Pancreas (tissue), 10 donors: ENCODE measurements at regions not wholly inside any gene's neighbourhood (a gene's known extent, or its start where the extent isn't known, plus 50 kb on each side); places are given as distances from the start of the nearest gene placed in this dataset.

Source experiments
- ATAC-seq, 4 donors: fragments of 200-7000 bp; cut with Tn5 transposase; one replicate each; pipeline versions ENCODE4 v1.8.0 to v1.9.1; 2020; ENCODE audit warnings: mild to moderate bottlenecking in 4 of 4, moderate library complexity in 4 of 4
- DNase-seq, 6 donors: peaks; one replicate each; pipeline ENCODE4 v3.0.0-alpha.2; 2020
- FAIRE-seq: peaks from 2 replicates; lab custom pipeline; 2012; peaks lifted over from hg19 to GRCh38; lab: Jason Lieb, UNC
- H3K27ac ChIP-seq, 4 donors: fragments of 200-600 bp; sonication (generic); 1 replicate in 3 of 4; 2 replicates in 1 of 4; pipeline versions ENCODE4 v1.5.0 to v1.8.0; 2020
- H3K27me3 ChIP-seq, 4 donors: fragments of 200-600 bp; one replicate each; pipeline ENCODE4 v1.8.0; 2021
- H3K36me3 ChIP-seq, 3 donors: fragments of 200-600 bp; sonication (generic) in 1 of 3; one replicate each; pipeline versions ENCODE4 v1.5.0 to v1.8.0; 2020 to 2021
- H3K4me1 ChIP-seq, 3 donors: fragments of 200-600 bp; one replicate each; pipeline ENCODE4 v1.8.0; 2021
- H3K4me3 ChIP-seq, 4 donors: fragments of 200-600 bp; sonication (generic) in 2 of 4; one replicate each; pipeline versions ENCODE4 v1.5.0 to v1.8.0; 2020 to 2021
- H3K9me3 ChIP-seq, 4 donors: fragments of 200-600 bp; one replicate each; pipeline ENCODE4 v1.8.0; 2021
- WGBS, 2 donors: extraction: QIAGEN DNeasy Blood & Tissue Kit; methylation state at CpG; one replicate each; pipeline ENCODE4 v1.1.7; 2013; 5-methylcytosine and 5-hydroxymethylcytosine counted together
- intact Hi-C, 3 donors: fragments of 100-400 bp; cut with DNase I; formaldehyde crosslinking; loops; one replicate each; pipeline versions ENCODE4 v1.11.1 to v1.14.2; 2022
- TF ChIP-seq, protein P1 (sequence below), 4 donors: fragments of 200-600 bp; sonication (generic) in 3 of 4; IDR thresholded peaks; one replicate each; pipeline versions ENCODE4 v1.5.0 to v1.8.0; 2021; ENCODE audit warnings: antibody characterized with exemption in 4 of 4
- donor health status: healthy with polysubstance abuse.
- donor health status: DM: no; HTN: no; CAD: no; lungs with moderate emphysema.
- donor health status: DM: no; HTN: no; CAD: no.
- donor health status: control.
- donor health status: control.
- donor health status: Bipolar disorder and iron deficiency.
- donor health status: DM: yes; HTN: yes; CAD: no.
- donor health status: DM: no; HTN: no; CAD: no.
- donor health status: DM: no; HTN: no; CAD: no.
- donor health status: DM: yes; HTN: yes; CAD: no.

DNA sequence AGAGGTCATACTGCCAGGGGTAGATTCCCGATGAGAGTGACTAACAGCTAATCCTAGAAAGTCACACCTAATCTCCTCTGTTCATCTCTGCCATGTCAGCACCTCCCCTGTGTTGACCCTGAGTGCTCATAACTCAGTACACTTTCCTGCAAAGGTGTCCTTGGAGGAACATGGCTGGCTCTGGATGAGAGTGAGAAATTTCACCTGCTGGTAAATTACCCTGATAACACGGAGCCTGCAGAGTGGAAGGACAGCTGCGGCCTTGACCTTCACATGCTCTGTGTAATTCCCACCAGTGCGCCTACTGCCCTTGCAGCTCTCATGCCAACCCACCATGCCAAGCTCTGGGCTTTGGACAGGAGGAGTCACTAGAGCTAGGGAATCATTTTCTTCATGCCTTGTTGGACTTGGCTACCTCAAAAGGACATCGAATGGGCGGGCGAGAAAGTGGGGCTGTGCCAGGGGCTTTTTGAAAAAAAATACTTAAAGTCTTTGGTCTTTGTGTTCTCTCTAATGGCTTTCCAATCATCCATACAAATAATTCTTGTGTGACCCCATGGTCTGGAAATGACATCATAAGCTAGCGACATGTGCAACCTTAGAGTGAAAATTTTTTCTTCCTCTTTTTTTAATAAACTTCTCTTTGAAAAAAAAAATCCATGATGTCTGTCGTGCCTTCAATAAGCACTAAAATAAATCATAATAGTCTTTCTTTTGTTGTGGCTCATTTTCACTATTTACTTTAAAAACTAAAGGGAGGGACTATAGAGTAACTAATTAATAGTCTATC, 319.9 kb downstream of the MYCN start:
- intact Hi-C loops: no loop called here
- no peak overlapping the region for H3K27ac ChIP-seq
- DNase-seq (peak in 3 of 6 donors; percentile 57 to 75 (median 71)), ATAC-seq (peak; percentile 66 to 96 (median 93)), FAIRE-seq (no peak)
- TF ChIP-seq, protein P1, sequence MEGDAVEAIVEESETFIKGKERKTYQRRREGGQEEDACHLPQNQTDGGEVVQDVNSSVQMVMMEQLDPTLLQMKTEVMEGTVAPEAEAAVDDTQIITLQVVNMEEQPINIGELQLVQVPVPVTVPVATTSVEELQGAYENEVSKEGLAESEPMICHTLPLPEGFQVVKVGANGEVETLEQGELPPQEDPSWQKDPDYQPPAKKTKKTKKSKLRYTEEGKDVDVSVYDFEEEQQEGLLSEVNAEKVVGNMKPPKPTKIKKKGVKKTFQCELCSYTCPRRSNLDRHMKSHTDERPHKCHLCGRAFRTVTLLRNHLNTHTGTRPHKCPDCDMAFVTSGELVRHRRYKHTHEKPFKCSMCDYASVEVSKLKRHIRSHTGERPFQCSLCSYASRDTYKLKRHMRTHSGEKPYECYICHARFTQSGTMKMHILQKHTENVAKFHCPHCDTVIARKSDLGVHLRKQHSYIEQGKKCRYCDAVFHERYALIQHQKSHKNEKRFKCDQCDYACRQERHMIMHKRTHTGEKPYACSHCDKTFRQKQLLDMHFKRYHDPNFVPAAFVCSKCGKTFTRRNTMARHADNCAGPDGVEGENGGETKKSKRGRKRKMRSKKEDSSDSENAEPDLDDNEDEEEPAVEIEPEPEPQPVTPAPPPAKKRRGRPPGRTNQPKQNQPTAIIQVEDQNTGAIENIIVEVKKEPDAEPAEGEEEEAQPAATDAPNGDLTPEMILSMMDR (IDR thresholded peaks at IDR 0.05): no peak
- H3K36me3 ChIP-seq: no peaks in the 10 kb centered on the region
- no peaks in the 10 kb centered on the region for H3K9me3 ChIP-seq
- WGBS, 2 donors: 49 to 50% methylated on average over 9 of the region's 9 CpGs
- H3K4me3 ChIP-seq: no peak overlapping the region
- H3K4me1 ChIP-seq: peaks cover 3 to 6% (median 4%) of the 10 kb centered on the region in 3 donors
- no peaks in the 10 kb centered on the region for H3K27me3 ChIP-seq

DNA sequence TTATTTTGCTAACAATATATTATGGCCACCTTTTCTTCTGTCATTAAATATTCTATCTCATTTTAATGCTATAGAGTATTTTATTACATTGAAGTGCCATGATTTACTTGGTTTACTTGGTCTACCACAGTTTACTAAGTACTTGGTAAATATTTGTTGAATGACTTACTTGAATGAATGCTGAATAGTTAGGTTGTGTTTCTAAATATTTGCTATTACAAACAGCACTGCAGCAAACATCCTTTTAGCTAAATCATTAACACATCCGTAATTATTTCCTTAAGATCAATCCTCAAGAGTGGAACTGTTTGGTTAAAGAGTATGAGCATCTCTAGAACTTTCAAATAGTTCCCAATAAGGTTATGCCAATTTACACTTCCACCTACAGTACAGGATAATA, 318.7 kb downstream of the MYCN start:
- no peaks in the 10 kb centered on the region for H3K27me3 ChIP-seq
- ATAC-seq (no peak), DNase-seq (no peak), FAIRE-seq (no peak)
- H3K27ac ChIP-seq: no peak overlapping the region
- intact Hi-C loops: no loop called here
- H3K4me3 ChIP-seq: no peak overlapping the region
- TF ChIP-seq, protein P1 (IDR thresholded peaks at IDR 0.05): no peak
- 37 to 65% methylated on average over 1 of the region's 1 CpG for WGBS, 2 donors
- H3K36me3 ChIP-seq: no peaks in the 10 kb centered on the region
- H3K9me3 ChIP-seq: no peaks in the 10 kb centered on the region
- H3K4me1 ChIP-seq: peaks cover 3 to 6% (median 4%) of the 10 kb centered on the region in 3 donors

DNA sequence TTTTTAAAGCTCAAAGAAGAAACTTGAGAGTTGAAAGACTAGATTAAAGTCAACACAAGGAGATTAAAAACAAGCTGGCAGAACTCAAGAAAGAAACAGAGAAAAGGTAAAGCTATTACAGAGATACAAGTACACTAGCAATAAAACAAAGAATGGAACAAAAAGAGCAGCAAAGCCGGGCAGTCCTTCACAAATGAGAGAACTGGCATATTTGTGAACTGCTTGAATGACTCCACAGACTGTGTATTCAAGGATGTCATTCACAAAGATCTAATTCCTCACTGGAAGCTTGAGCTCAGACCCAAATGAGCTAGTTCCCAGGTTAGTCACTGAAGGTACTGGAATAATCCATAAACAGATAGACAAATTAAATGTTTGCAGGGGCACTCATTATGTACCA, 318.0 kb downstream of the MYCN start:
- H3K9me3 ChIP-seq: no peaks in the 10 kb centered on the region
- no peak for DNase-seq
- intact Hi-C loops: no loop called here
- H3K4me1 ChIP-seq: peaks cover 3 to 6% (median 4%) of the 10 kb centered on the region in 3 donors
- TF ChIP-seq, protein P1 (IDR thresholded peaks at IDR 0.05): no peak
- no peak for FAIRE-seq
- no peak overlapping the region for H3K4me3 ChIP-seq
- no peaks in the 10 kb centered on the region for H3K27me3 ChIP-seq
- no peaks in the 10 kb centered on the region for H3K36me3 ChIP-seq
- no peak for ATAC-seq
- WGBS, 2 donors: 53 to 62% methylated on average over 1 of the region's 1 CpG
- no peak overlapping the region for H3K27ac ChIP-seq

DNA sequence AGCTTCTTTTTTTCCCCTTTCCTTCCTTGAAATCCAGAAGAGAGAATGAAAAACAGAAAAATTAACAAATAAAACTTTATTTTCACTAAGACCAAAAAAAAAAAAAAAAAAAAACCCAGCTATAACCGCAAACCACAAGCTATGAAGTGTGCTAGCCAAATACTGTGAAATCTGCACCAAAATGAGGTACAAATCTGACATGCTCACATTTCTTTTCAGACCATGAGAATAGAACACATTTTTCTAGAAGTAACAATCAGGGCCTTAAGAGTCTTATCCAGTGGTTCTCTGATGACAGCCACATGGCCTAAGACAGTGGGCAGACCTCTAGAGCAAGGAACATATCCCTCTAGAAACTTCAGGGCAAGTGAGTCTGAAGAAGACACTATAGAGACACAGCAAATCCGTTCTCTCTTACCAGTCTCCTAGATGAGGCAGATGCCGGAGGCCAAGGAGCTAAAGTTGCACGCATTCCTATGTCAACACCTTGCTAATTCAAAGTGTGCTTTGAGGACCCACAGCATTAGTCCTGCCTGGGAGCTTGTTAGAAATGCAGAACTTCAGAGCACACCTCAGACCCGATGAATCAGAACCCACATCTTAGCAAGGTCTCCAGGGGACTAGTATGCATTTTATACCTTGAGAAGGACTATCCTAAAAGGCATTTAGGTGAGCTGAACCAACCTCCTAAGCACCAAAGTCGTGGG, 317.1 kb downstream of the MYCN start:
- H3K4me3 ChIP-seq: no peak overlapping the region
- peaks cover 3 to 6% (median 4%) of the 10 kb centered on the region in 3 donors for H3K4me1 ChIP-seq
- H3K27me3 ChIP-seq: no peaks in the 10 kb centered on the region
- ATAC-seq: no peak
- FAIRE-seq: no peak
- no peak overlapping the region for H3K27ac ChIP-seq
- 85 to 92% methylated on average over 6 of the region's 6 CpGs for WGBS, 2 donors
- no peaks in the 10 kb centered on the region for H3K9me3 ChIP-seq
- no peaks in the 10 kb centered on the region for H3K36me3 ChIP-seq
- no peak for DNase-seq
- TF ChIP-seq, protein P1 (IDR thresholded peaks at IDR 0.05): no peak
- intact Hi-C loops: no loop called here
